RWPE2 (cell line): ENCODE measurements at regions not wholly inside any gene's neighbourhood (a gene's known extent, or its start where the extent isn't known, plus 50 kb on each side); places are given as distances from the start of the nearest gene placed in this dataset.

ENCODE experiments used
- ATAC-seq: fragments of 200-7000 bp; cut with Tn5 transposase; 3 replicates; pipeline ENCODE4 v1.9.1; 2021; ENCODE audit warnings: low read depth
- DNase-seq: peaks from one replicate; pipeline ENCODE4 v3.0.0-alpha.2; 2020; ENCODE audit warnings: low spot score
- H3K27ac ChIP-seq: fragments of 450-650 bp; 2 replicates; pipeline ENCODE4 v1.5.1; 2017; ENCODE audit warnings: mild to moderate bottlenecking; ENCODE audit not compliant: poor library complexity, severe bottlenecking
- H3K27me3 ChIP-seq: fragments of 250-450 bp; sonication (Bioruptor Pico); 2 replicates; pipeline ENCODE4 v1.5.1; 2021; ENCODE audit warnings: mild to moderate bottlenecking, moderate library complexity; ENCODE audit not compliant: insufficient read depth, poor library complexity, severe bottlenecking
- H3K36me3 ChIP-seq: fragments of 250-450 bp; sonication (Bioruptor Pico); 2 replicates; pipeline ENCODE4 v1.5.1; 2020; ENCODE audit warnings: low read depth, mild to moderate bottlenecking, moderate library complexity
- H3K4me1 ChIP-seq: fragments of 250-450 bp; sonication (Bioruptor Pico); 2 replicates; pipeline ENCODE4 v1.5.1; 2021; ENCODE audit warnings: mild to moderate bottlenecking, moderate library complexity; ENCODE audit not compliant: insufficient read depth, poor library complexity, severe bottlenecking
- H3K4me3 ChIP-seq: fragments of 250-450 bp; sonication (Bioruptor Pico); 2 replicates; pipeline ENCODE4 v1.5.1; 2021; ENCODE audit warnings: mild to moderate bottlenecking, moderate library complexity; ENCODE audit not compliant: severe bottlenecking
- H3K9me3 ChIP-seq: fragments of 250-450 bp; sonication (Bioruptor Pico); 2 replicates; pipeline ENCODE4 v1.5.1; 2021; ENCODE audit warnings: mild to moderate bottlenecking, moderate library complexity; ENCODE audit not compliant: severe bottlenecking
- CTCF ChIP-seq: fragments of 450-650 bp; IDR thresholded peaks from one replicate; pipeline ENCODE4 v1.5.1; 2017; ENCODE audit warnings: mild to moderate bottlenecking, moderate library complexity; ENCODE audit not compliant: poor library complexity, severe bottlenecking

- Histone ChIP-seq H3K4me1 (no peaks in the 10 kb centered on the region), H3K27me3 (no peaks in the 10 kb centered on the region), H3K27ac (no peak overlapping the region), H3K36me3 (no peaks in the 10 kb centered on the region), H3K9me3 (no peaks in the 10 kb centered on the region), H3K4me3 (no peak overlapping the region)
- ATAC-seq (no peak), DNase-seq (no peak)
- no peak for TF ChIP-seq CTCF
Measured at GRCh38 chr11:122275508-122275907, 159.5 kb upstream of the BLID start.

GRCh38 chr11:122273476-122274191, 157.6 kb upstream of the BLID start:
- H3K9me3 ChIP-seq = no peaks in the 10 kb centered on the region
- DNase-seq (no peak), ATAC-seq (no peak)
- H3K27me3 ChIP-seq = no peaks in the 10 kb centered on the region
- no peak for TF ChIP-seq CTCF
- H3K4me3 ChIP-seq = no peak overlapping the region
- no peaks in the 10 kb centered on the region for H3K4me1 ChIP-seq
- no peaks in the 10 kb centered on the region for H3K36me3 ChIP-seq
- no peak overlapping the region for H3K27ac ChIP-seq

- Histone ChIP-seq H3K27ac (no peak overlapping the region), H3K36me3 (no peaks in the 10 kb centered on the region), H3K4me1 (no peaks in the 10 kb centered on the region), H3K27me3 (no peaks in the 10 kb centered on the region), H3K4me3 (no peak overlapping the region), H3K9me3 (no peaks in the 10 kb centered on the region)
- no peak for TF ChIP-seq CTCF
- DNase-seq = no peak
- no peak for ATAC-seq
Measured at GRCh38 chr11:122271745-122272144, 155.7 kb upstream of the BLID start.

- Histone ChIP-seq H3K9me3 (no peaks in the 10 kb centered on the region), H3K36me3 (no peaks in the 10 kb centered on the region), H3K4me3 (no peak overlapping the region), H3K4me1 (no peaks in the 10 kb centered on the region), H3K27ac (no peak overlapping the region), H3K27me3 (no peaks in the 10 kb centered on the region)
- ATAC-seq (no peak), DNase-seq (no peak)
- no peak for TF ChIP-seq CTCF
Measured at GRCh38 chr11:122271137-122271536, 155.1 kb upstream of the BLID start.

GRCh38 chr11:122270535-122270934, 154.5 kb upstream of the BLID start:
- Histone ChIP-seq H3K4me1 (no peaks in the 10 kb centered on the region), H3K9me3 (no peaks in the 10 kb centered on the region), H3K27ac (no peak overlapping the region), H3K36me3 (no peaks in the 10 kb centered on the region), H3K4me3 (no peak overlapping the region), H3K27me3 (no peaks in the 10 kb centered on the region)
- no peak for DNase-seq
- TF ChIP-seq CTCF = no peak
- ATAC-seq = no peak
